B cell (primary cell): ENCODE measurements at regions not wholly inside any gene's neighbourhood (a gene's known extent, or its start where the extent isn't known, plus 50 kb on each side); places are given as distances from the start of the nearest gene placed in this dataset.

ENCODE experiments used
- ATAC-seq: fragments of 200-7000 bp; cut with Tn5 transposase; one replicate; pipeline ENCODE4 v1.10.0; 2021; ENCODE audit warnings: low read depth, mild to moderate bottlenecking, moderate number of reproducible peaks, moderate library complexity
- CTCF ChIA-PET: fragments of 350-600 bp; sonication (Branson Sonifier 250); formaldehyde crosslinking; loops from one replicate; lab custom pipeline; 2021; ENCODE audit warnings: antibody characterized with exemption, inconsistent platforms; lab: Charles Lee
- POLR2A ChIA-PET: fragments of 350-600 bp; sonication (Branson Sonifier 250); formaldehyde crosslinking; loops from one replicate; lab custom pipeline; 2021; ENCODE audit warnings: antibody characterized with exemption; lab: Charles Lee
- DNase-seq: peaks from one replicate; pipeline ENCODE4 v3.0.0; 2013
- H2AFZ ChIP-seq: 2 replicates; pipeline ENCODE4 v1.6.1; 2012; ENCODE audit warnings: mild to moderate bottlenecking, low read depth, low read length; ENCODE audit not compliant: insufficient read depth, poor library complexity, severe bottlenecking
- H3K27ac ChIP-seq, 2 donors: 1 replicate in 1 of 2; 2 replicates in 1 of 2; pipeline ENCODE4 v1.5.1; 2012 to 2013; ENCODE audit warnings: low read length in 2 of 2, mild to moderate bottlenecking in 2 of 2, moderate library complexity in 1 of 2
- H3K27me3 ChIP-seq, 4 experiments: fragments of 200-600 bp in 1 of 4; sonication (generic) in 1 of 4; replicated peaks in 1 of 4; 1 replicate in 2 of 4; 2 replicates in 2 of 4; pipeline versions ENCODE4 v1.6.1 to v1.7.0; 2013 to 2016; ENCODE audit warnings: low read length in 3 of 4, mild to moderate bottlenecking in 2 of 4, mixed read lengths in 1 of 4, moderate library complexity in 1 of 4; ENCODE audit not compliant: insufficient read depth in 4 of 4, control insufficient read depth in 3 of 4; ENCODE audit errors: control extremely low read depth in 1 of 4
- H3K36me3 ChIP-seq, 2 experiments: replicated peaks in 1 of 2; 1 replicate in 1 of 2; 2 replicates in 1 of 2; pipeline versions ENCODE4 v1.6.1 to v1.7.1; 2013; ENCODE audit warnings: low read length in 1 of 2; ENCODE audit not compliant: insufficient read depth in 2 of 2, control insufficient read depth in 1 of 2; ENCODE audit errors: control extremely low read depth in 1 of 2, extremely low read depth in 1 of 2
- H3K4me1 ChIP-seq, 2 donors: fragments of 200-600 bp in 1 of 2; sonication (generic) in 1 of 2; 1 replicate in 1 of 2; 2 replicates in 1 of 2; pipeline versions ENCODE4 v1.5.1 to v1.6.1; 2013 to 2017; ENCODE audit warnings: low read length in 2 of 2; ENCODE audit not compliant: control insufficient read depth in 2 of 2, insufficient read depth in 2 of 2
- H3K4me2 ChIP-seq: replicated peaks from 2 replicates; pipeline ENCODE3; 2012; ENCODE audit warnings: mild to moderate bottlenecking, low read depth, low read length; ENCODE audit not compliant: poor library complexity, severe bottlenecking
- H3K4me3 ChIP-seq, 5 experiments: fragments of 200-600 bp in 1 of 5; sonication (generic) in 1 of 5; 1 replicate in 3 of 5; 2 replicates in 2 of 5; pipeline versions ENCODE4 v1.5.1 to v1.7.0; 2011 to 2016; ENCODE audit warnings: low read length in 4 of 5, mild to moderate bottlenecking in 4 of 5, low read depth in 2 of 5, control low read depth in 1 of 5, moderate library complexity in 1 of 5; ENCODE audit not compliant: insufficient read depth in 1 of 5; ENCODE audit errors: control extremely low read depth in 1 of 5, extremely low read depth in 1 of 5
- H3K79me2 ChIP-seq: fragments of 200-600 bp; sonication (generic); one replicate; pipeline ENCODE4 v1.6.0; 2016; ENCODE audit warnings: low read length; ENCODE audit not compliant: control insufficient read depth, insufficient read depth
- H3K9ac ChIP-seq: fragments of 200-600 bp; sonication (generic); 2 replicates; pipeline ENCODE4 v1.6.1; 2017; ENCODE audit warnings: mild to moderate bottlenecking, low read length, moderate library complexity
- H3K9me3 ChIP-seq, 3 donors: one replicate each; pipeline versions ENCODE4 v1.6.1 to v1.7.1; 2013; ENCODE audit warnings: low read length in 2 of 3; ENCODE audit not compliant: control insufficient read depth in 2 of 3, insufficient read depth in 1 of 3; ENCODE audit errors: control extremely low read depth in 1 of 3
- H4K20me1 ChIP-seq: 2 replicates; pipeline ENCODE4 v1.6.0; 2012; ENCODE audit warnings: mild to moderate bottlenecking, low read length; ENCODE audit not compliant: insufficient read depth, control insufficient read depth, poor library complexity, severe bottlenecking
- H3K27ac Mint-ChIP-seq: one replicate; pipeline ENCODE4 v1.8.0; 2021; ENCODE audit warnings: mixed read lengths
- H3K27me3 Mint-ChIP-seq: one replicate; pipeline ENCODE4 v1.8.0; 2021; ENCODE audit warnings: mixed read lengths
- H3K4me1 Mint-ChIP-seq: one replicate; pipeline ENCODE4 v1.8.0; 2021; ENCODE audit warnings: mixed read lengths
- H3K4me3 Mint-ChIP-seq: one replicate; pipeline ENCODE4 v1.8.0; 2021; ENCODE audit warnings: mixed read lengths
- H3K9me3 Mint-ChIP-seq: one replicate; pipeline ENCODE4 v1.8.0; 2022; ENCODE audit warnings: mixed read lengths; ENCODE audit not compliant: insufficient read depth
- CTCF ChIP-seq: fragments of 200-600 bp; IDR thresholded peaks from one replicate; pipeline ENCODE4 v1.8.0; 2022; ENCODE audit warnings: antibody characterized with exemption, mild to moderate bottlenecking
- EZH2 ChIP-seq: IDR thresholded peaks from 2 replicates; pipeline ENCODE4 v1.6.1; 2012; ENCODE audit warnings: borderline replicate concordance, low read depth, mild to moderate bottlenecking, moderate library complexity, low read length; ENCODE audit not compliant: insufficient read depth, poor library complexity, severe bottlenecking
- WGBS: methylation state at CpG from one replicate; pipeline ENCODE4 v1.1.5; 2013; ENCODE audit warnings: missing lambda C conversion rate; ENCODE audit not compliant: insufficient coverage; 5-methylcytosine and 5-hydroxymethylcytosine counted together
- intact Hi-C: fragments of 100-400 bp; cut with micrococcal nuclease; formaldehyde crosslinking; loops from one replicate; pipeline ENCODE4 v1.10.0; 2022

DNA sequence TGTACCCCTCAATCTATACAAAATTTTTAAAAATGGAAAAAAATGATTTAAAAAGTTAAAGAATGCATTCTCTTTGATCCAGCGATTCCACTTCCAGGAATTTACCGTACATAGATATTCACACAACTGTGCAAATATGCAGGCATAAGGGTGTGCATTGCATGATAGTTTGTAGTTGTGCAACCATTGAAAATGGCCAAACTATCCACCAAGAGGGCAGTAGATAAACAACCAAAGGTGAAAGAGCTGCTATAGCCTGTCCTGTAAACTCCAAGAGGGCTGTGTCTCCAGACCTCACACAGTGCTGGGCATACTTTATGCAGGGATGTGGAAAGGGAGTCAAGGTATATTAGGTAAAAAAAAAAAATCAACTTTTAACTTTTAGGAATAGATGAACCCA lies 116.5 kb upstream of the NEDD4L start:
- peaks cover 0 to 11% of the 10 kb centered on the region in 2 donors for H3K4me1 ChIP-seq
- H3K27me3 ChIP-seq, result no peaks in the 10 kb centered on the region
- H3K4me2 ChIP-seq, result no peak overlapping the region
- POLR2A ChIA-PET, result no interaction called here
- no peaks in the 10 kb centered on the region for H3K9me3 Mint-ChIP-seq
- TF ChIP-seq EZH2 (no peak), CTCF (no peak)
- ATAC-seq, result no peak
- H3K4me3 Mint-ChIP-seq, result no peak overlapping the region
- no peaks in the 10 kb centered on the region for H3K27me3 Mint-ChIP-seq
- H3K79me2 ChIP-seq, result no peaks in the 10 kb centered on the region
- H4K20me1 ChIP-seq, result no peaks in the 10 kb centered on the region
- no peak overlapping the region for H3K27ac ChIP-seq
- H3K4me3 ChIP-seq, result no peak overlapping the region
- no peaks in the 10 kb centered on the region for H3K9me3 ChIP-seq
- DNase-seq, result no peak
- WGBS, result no CpG with 5 or more reads among the region's 2 CpGs
- no peak overlapping the region for H3K27ac Mint-ChIP-seq
- CTCF ChIA-PET, result no interaction called here
- H3K4me1 Mint-ChIP-seq, result peaks cover 14% of the 10 kb centered on the region
- H2AFZ ChIP-seq, result no peak overlapping the region
- H3K36me3 ChIP-seq, result no peaks in the 10 kb centered on the region
- intact Hi-C loops, result no loop called here
- H3K9ac ChIP-seq, result no peak overlapping the region

- no CpG with 5 or more reads among the region's 1 CpG for WGBS
- Histone ChIP-seq H3K4me3 (no peak overlapping the region), H3K9ac (no peak overlapping the region), H3K79me2 (no peaks in the 10 kb centered on the region), H3K4me1 (peaks cover 0 to under 1% of the 10 kb centered on the region in 2 donors), H3K27me3 (no peaks in the 10 kb centered on the region), H2AFZ (no peak overlapping the region), H3K9me3 (no peaks in the 10 kb centered on the region), H3K36me3 (no peaks in the 10 kb centered on the region), H4K20me1 (no peaks in the 10 kb centered on the region), H3K4me2 (no peak overlapping the region), H3K27ac (no peak overlapping the region)
- no peak for TF ChIP-seq EZH2
- DNase-seq (no peak), ATAC-seq (no peak)
- H3K4me1 Mint-ChIP-seq, result peaks cover 3% of the 10 kb centered on the region
- ChIA-PET CTCF (no interaction called here), POLR2A (no interaction called here)
- no peak overlapping the region for H3K27ac Mint-ChIP-seq
- H3K27me3 Mint-ChIP-seq, result no peaks in the 10 kb centered on the region
- intact Hi-C loops, result no loop called here
- no peak overlapping the region for H3K4me3 Mint-ChIP-seq
- H3K9me3 Mint-ChIP-seq, result no peaks in the 10 kb centered on the region
Measured at GRCh38 chr18:57925706-57926105, 118.3 kb upstream of the NEDD4L start.
